A673 (cell line): ENCODE measurements at regions not wholly inside any gene's neighbourhood (a gene's known extent, or its start where the extent isn't known, plus 50 kb on each side); places are given as distances from the start of the nearest gene placed in this dataset.

Experiments used
- BruUV-seq: library from RNA; stranded (reverse); fragments of 400-500 nt; replicated peaks from 2 replicates; lab custom pipeline; 2021; lab: Mats Ljungman, UMichigan
- CTCF ChIA-PET: fragments of 300-600 bp; sonication (Branson Sonifier 250); formaldehyde crosslinking; loops from one replicate; lab custom pipeline; 2022; ENCODE audit warnings: antibody characterized with exemption; lab: Charles Lee
- POLR2A ChIA-PET: fragments of 300-600 bp; sonication (Branson Sonifier 250); formaldehyde crosslinking; loops from one replicate; lab custom pipeline; 2022; ENCODE audit warnings: antibody characterized with exemption; ENCODE audit not compliant: low non-redundant PET; lab: Charles Lee
- DNase-seq: peaks from one replicate; pipeline ENCODE4 v3.0.0-alpha.2; 2015; ENCODE audit warnings: low spot score
- H3K27ac ChIP-seq: fragments of 200-600 bp; sonication (generic); 2 replicates; pipeline ENCODE4 v1.5.1; 2016; ENCODE audit warnings: mixed run types, low read depth, mild to moderate bottlenecking, mixed read lengths, antibody characterized with exemption, low read length; ENCODE audit not compliant: poor library complexity, severe bottlenecking
- H3K27me3 ChIP-seq: fragments of 200-600 bp; sonication (generic); replicated peaks from 2 replicates; pipeline ENCODE4 v1.6.1; 2017; ENCODE audit warnings: mixed run types, low read depth, mild to moderate bottlenecking, mixed read lengths, antibody characterized with exemption, low read length; ENCODE audit not compliant: insufficient read depth, poor library complexity
- H3K36me3 ChIP-seq: fragments of 200-600 bp; sonication (generic); 2 replicates; pipeline ENCODE4 v1.6.1; 2016; ENCODE audit warnings: mixed run types, mild to moderate bottlenecking, mixed read lengths, antibody characterized with exemption, low read length; ENCODE audit not compliant: insufficient read depth, poor library complexity, severe bottlenecking
- H3K4me1 ChIP-seq: fragments of 200-600 bp; sonication (generic); 2 replicates; pipeline ENCODE4 v1.6.1; 2017; ENCODE audit warnings: mixed run types, mild to moderate bottlenecking, mixed read lengths, antibody characterized with exemption, low read length; ENCODE audit not compliant: insufficient read depth, poor library complexity, severe bottlenecking
- H3K4me3 ChIP-seq: fragments of 200-600 bp; sonication (generic); 2 replicates; pipeline ENCODE4 v1.5.1; 2016; ENCODE audit warnings: low read depth, mixed run types, mild to moderate bottlenecking, mixed read lengths, low read length; ENCODE audit not compliant: poor library complexity, severe bottlenecking
- H3K9me3 ChIP-seq: fragments of 200-600 bp; sonication (generic); 2 replicates; pipeline ENCODE4 v1.6.1; 2016; ENCODE audit warnings: mixed run types, low read depth, mild to moderate bottlenecking, mixed read lengths, antibody characterized with exemption, low read length; ENCODE audit not compliant: poor library complexity, severe bottlenecking
- CTCF ChIP-seq: fragments of 300-800, 200-600 bp; sonication (generic); conservative IDR thresholded peaks from 2 replicates; pipeline ENCODE4 v1.5.1; 2017; ENCODE audit warnings: low read depth, mild to moderate bottlenecking, antibody characterized with exemption, low read length, moderate library complexity, mixed read lengths
- EZH2 ChIP-seq: fragments of 200-600 bp; sonication (generic); IDR thresholded peaks from 2 replicates; pipeline ENCODE4 v1.6.1; 2017; ENCODE audit warnings: borderline replicate concordance, low read depth, mild to moderate bottlenecking, mixed read lengths, antibody characterized with exemption, low read length; ENCODE audit not compliant: poor library complexity, severe bottlenecking
- intact Hi-C: fragments of 100-400 bp; cut with micrococcal nuclease; formaldehyde crosslinking; loops from one replicate; pipeline ENCODE4 v1.10.0; 2022; ENCODE audit not compliant: unreplicated experiment

- H3K27ac ChIP-seq, result no peak overlapping the region
- POLR2A ChIA-PET, result no interaction called here
- no TSS peak for BruUV-seq
- H3K4me3 ChIP-seq, result no peak overlapping the region
- H3K27me3 ChIP-seq, result no peaks in the 10 kb centered on the region
- no peaks in the 10 kb centered on the region for H3K4me1 ChIP-seq
- no peaks in the 10 kb centered on the region for H3K36me3 ChIP-seq
- no peak for TF ChIP-seq CTCF
- no peak for TF ChIP-seq EZH2
- DNase-seq, result no peak
- CTCF ChIA-PET, result no interaction called here
- H3K9me3 ChIP-seq, result no peaks in the 10 kb centered on the region
- intact Hi-C loops, result no loop called here
Measured at GRCh38 chr2:64245631-64246030, 101.4 kb upstream of the PELI1 start.

DNA sequence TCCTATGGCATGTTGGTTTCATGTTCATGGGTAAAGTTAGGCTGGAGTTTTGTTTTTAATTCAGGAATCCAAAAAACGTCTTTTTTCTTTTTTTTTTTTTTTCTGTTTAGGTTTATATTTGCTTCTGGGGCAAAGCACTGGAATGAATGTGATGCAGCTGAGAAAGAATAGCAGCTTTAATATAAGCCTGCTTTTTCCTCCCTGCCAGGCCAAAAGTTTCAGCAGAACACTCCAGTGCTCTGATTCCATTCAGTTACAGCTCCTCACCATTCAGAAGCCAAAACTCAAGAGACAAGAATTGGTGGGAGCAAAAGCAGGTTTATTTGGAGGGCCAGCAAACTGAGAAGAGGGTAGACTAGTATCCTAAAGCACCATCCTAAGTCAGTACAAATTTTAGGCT lies 102.7 kb upstream of the PELI1 start:
- intact Hi-C loops, result no loop called here
- no peak for DNase-seq
- TF ChIP-seq EZH2 (no peak), CTCF (no peak)
- no peaks in the 10 kb centered on the region for H3K9me3 ChIP-seq
- CTCF ChIA-PET, result no interaction called here
- POLR2A ChIA-PET, result no interaction called here
- no peak overlapping the region for H3K4me3 ChIP-seq
- H3K27ac ChIP-seq, result no peak overlapping the region
- BruUV-seq, result no TSS peak
- H3K4me1 ChIP-seq, result no peaks in the 10 kb centered on the region
- H3K36me3 ChIP-seq, result no peaks in the 10 kb centered on the region
- H3K27me3 ChIP-seq, result no peaks in the 10 kb centered on the region

DNA sequence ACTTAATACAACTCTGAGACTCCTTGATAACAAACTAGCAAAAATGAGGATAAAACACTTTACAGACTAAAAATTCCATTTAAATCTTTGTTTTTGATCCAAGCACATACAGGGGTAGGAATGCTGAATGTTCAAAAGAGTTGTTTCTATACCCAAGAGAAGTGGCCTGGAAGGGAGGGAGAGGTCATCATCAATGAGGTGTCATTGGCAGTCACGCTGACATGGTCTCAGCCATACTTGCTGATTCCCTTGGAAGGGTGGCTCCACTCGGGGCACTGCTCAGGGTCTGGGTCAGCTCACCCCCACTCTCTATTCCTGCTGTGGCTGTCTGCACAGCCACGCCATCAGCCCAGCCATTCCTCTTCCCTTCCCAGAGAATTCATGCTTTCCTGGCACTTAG lies 105.2 kb upstream of the PELI1 start:
- intact Hi-C loops, result no loop called here
- no peaks in the 10 kb centered on the region for H3K9me3 ChIP-seq
- H3K27me3 ChIP-seq, result no peaks in the 10 kb centered on the region
- no peaks in the 10 kb centered on the region for H3K36me3 ChIP-seq
- POLR2A ChIA-PET, result no interaction called here
- no peaks in the 10 kb centered on the region for H3K4me1 ChIP-seq
- no peak overlapping the region for H3K27ac ChIP-seq
- no TSS peak for BruUV-seq
- TF ChIP-seq CTCF (no peak), EZH2 (no peak)
- CTCF ChIA-PET, result no interaction called here
- DNase-seq, result no peak
- H3K4me3 ChIP-seq, result no peak overlapping the region
